HCT116 (cell line): ENCODE measurements at regions not wholly inside any gene's neighbourhood (a gene's known extent, or its start where the extent isn't known, plus 50 kb on each side); places are given as distances from the start of the nearest gene placed in this dataset.

ENCODE experiments used
- ATAC-seq: fragments of 200-7000 bp; cut with Tn5 transposase; 2 replicates; pipeline ENCODE4 v1.9.1; 2020; ENCODE audit warnings: mild to moderate bottlenecking, moderate library complexity
- BruUV-seq: library from RNA; stranded (reverse); fragments of 400-500 nt; replicated peaks from 2 replicates; lab custom pipeline; 2021; lab: Mats Ljungman, UMichigan
- CTCF ChIA-PET: fragments of 300-600 bp; sonication (Branson Sonifier 250); formaldehyde crosslinking; loops from one replicate; lab custom pipeline; 2021; ENCODE audit warnings: antibody characterized with exemption; lab: Charles Lee
- POLR2A ChIA-PET: fragments of 300-600, 350-600 bp; sonication (Branson Sonifier 250); formaldehyde crosslinking; loops from one replicate; lab custom pipeline; 2021; ENCODE audit warnings: antibody characterized with exemption; lab: Charles Lee
- RAD21 ChIA-PET, 2 experiments: fragments of 300-600 bp; sonication (Branson Sonifier 250); formaldehyde crosslinking; loops; one replicate each; lab custom pipeline; 2023; ENCODE audit warnings: low total read pairs in 2 of 2; ENCODE audit not compliant: uncharacterized antibody in 2 of 2, unreplicated experiment in 2 of 2, low non-redundant PET in 1 of 2; lab: Charles Lee
- DNase-seq: peaks from one replicate; pipeline ENCODE4 v3.0.0-alpha.2; 2010; ENCODE audit warnings: low read depth, low spot score
- H2AFZ ChIP-seq: fragments of 200-600 bp; shearing (Covaris generic), sonication (generic); 2 replicates; pipeline ENCODE4 v1.6.1; 2017; ENCODE audit warnings: low read depth, mixed run types, mixed read lengths, antibody characterized with exemption, low read length; ENCODE audit not compliant: poor library complexity, severe bottlenecking
- H3K27ac ChIP-seq: 2 replicates; pipeline ENCODE4 v1.5.1; 2012; ENCODE audit warnings: low read depth, low read length
- H3K27me3 ChIP-seq: fragments of 200-600 bp; sonication (generic); 2 replicates; pipeline ENCODE4 v1.6.1; 2016; ENCODE audit warnings: mixed run types, low read length, mixed read lengths; ENCODE audit not compliant: insufficient read depth
- H3K36me3 ChIP-seq, 2 experiments: fragments of 200-500 bp in 1 of 2; fragments of 200-600 bp in 1 of 2; sonication (Bioruptor generic) in 1 of 2; sonication (generic) in 1 of 2; 2 replicates each; pipeline versions ENCODE4 v1.5.1 to v1.6.1; 2014 to 2016; ENCODE audit warnings: low read length in 2 of 2, inconsistent platforms in 1 of 2, mixed read lengths in 1 of 2, mixed run types in 1 of 2; ENCODE audit not compliant: insufficient read depth in 2 of 2, control insufficient read depth in 1 of 2
- H3K4me1 ChIP-seq, 2 experiments: fragments of 200-600 bp in 1 of 2; sonication (generic) in 1 of 2; 2 replicates each; pipeline versions ENCODE4 v1.5.1 to v1.6.1; 2012 to 2017; ENCODE audit warnings: low read length in 2 of 2, inconsistent platforms in 1 of 2, mild to moderate bottlenecking in 1 of 2, mixed read lengths in 1 of 2, mixed run types in 1 of 2, moderate library complexity in 1 of 2; ENCODE audit not compliant: insufficient read depth in 2 of 2, control insufficient read depth in 1 of 2
- H3K4me2 ChIP-seq: fragments of 200-600 bp; sonication (generic); 2 replicates; pipeline ENCODE4 v1.6.1; 2017; ENCODE audit warnings: mixed run types, low read length, mixed read lengths
- H3K4me3 ChIP-seq, 2 experiments: fragments of 200-600 bp in 1 of 2; sonication (generic) in 1 of 2; replicated peaks in 1 of 2; 2 replicates each; pipeline ENCODE4 v1.5.1; 2011 to 2016; ENCODE audit warnings: low read length in 2 of 2, control low read depth in 1 of 2, low read depth in 1 of 2, mild to moderate bottlenecking in 1 of 2, mixed read lengths in 1 of 2, mixed run types in 1 of 2
- H3K79me2 ChIP-seq: fragments of 200-600 bp; sonication (generic); 2 replicates; pipeline ENCODE4 v1.6.1; 2017; ENCODE audit warnings: mild to moderate bottlenecking, mixed run types, low read length, moderate library complexity, mixed read lengths; ENCODE audit not compliant: insufficient read depth
- H3K9ac ChIP-seq: fragments of 200-600 bp; sonication (generic); 2 replicates; pipeline ENCODE4 v1.6.1; 2016; ENCODE audit warnings: low read length, mixed read lengths
- H3K9me2 ChIP-seq: fragments of 200-600 bp; sonication (generic), shearing (Covaris generic); 2 replicates; pipeline ENCODE4 v1.6.1; 2017; ENCODE audit warnings: mixed run types, mild to moderate bottlenecking, moderate library complexity; ENCODE audit not compliant: insufficient read depth
- H3K9me3 ChIP-seq, 2 experiments: fragments of 200-500 bp in 1 of 2; fragments of 200-600 bp in 1 of 2; sonication (Bioruptor generic) in 1 of 2; sonication (generic) in 1 of 2; 2 replicates each; pipeline ENCODE4 v1.6.1; 2014 to 2017; ENCODE audit warnings: low read length in 2 of 2, mixed read lengths in 2 of 2, inconsistent platforms in 1 of 2, low read depth in 1 of 2, mild to moderate bottlenecking in 1 of 2, mixed run types in 1 of 2, moderate library complexity in 1 of 2; ENCODE audit not compliant: control insufficient read depth in 1 of 2, insufficient read depth in 1 of 2
- H4K20me1 ChIP-seq: fragments of 200-600 bp; sonication (generic), shearing (Covaris generic); 2 replicates; pipeline ENCODE4 v1.6.1; 2017; ENCODE audit warnings: mixed run types, mild to moderate bottlenecking, moderate library complexity; ENCODE audit not compliant: insufficient read depth
- ATF3 ChIP-seq: IDR thresholded peaks from 2 replicates; pipeline ENCODE4 v1.6.1; 2012
- CBX3 ChIP-seq: IDR thresholded peaks from 2 replicates; pipeline ENCODE4 v1.6.1; 2012; ENCODE audit warnings: low read depth
- CTCF ChIP-seq, 3 experiments: fragments of 200-600 bp in 1 of 3; sonication (generic) in 1 of 3; IDR thresholded peaks in 2 of 3; conservative IDR thresholded peaks in 1 of 3; 2 replicates each; pipeline ENCODE4 v1.5.1; 2012 to 2017; ENCODE audit warnings: low read depth in 2 of 3, low read length in 2 of 3, antibody characterized with exemption in 1 of 3, borderline replicate concordance in 1 of 3, control low read depth in 1 of 3, mild to moderate bottlenecking in 1 of 3, mixed read lengths in 1 of 3, mixed run types in 1 of 3, moderate library complexity in 1 of 3; ENCODE audit not compliant: insufficient read depth in 1 of 3
- EGR1 ChIP-seq: IDR thresholded peaks from 2 replicates; pipeline ENCODE4 v1.6.1; 2012; ENCODE audit warnings: low read depth
- EZH2 ChIP-seq: fragments of 200-600 bp; sonication (generic); IDR thresholded peaks from 2 replicates; pipeline ENCODE4 v1.6.1; 2017; ENCODE audit warnings: antibody characterized with exemption, mixed run types
- EZH2phosphoT487 ChIP-seq: fragments of 200-600 bp; IDR thresholded peaks from 2 replicates; pipeline ENCODE4 v1.6.1; 2018; ENCODE audit warnings: antibody characterized with exemption, borderline replicate concordance
- FOSL1 ChIP-seq: IDR thresholded peaks from 2 replicates; pipeline ENCODE4 v1.6.1; 2012; ENCODE audit warnings: low read depth
- JUND ChIP-seq: IDR thresholded peaks from 2 replicates; pipeline ENCODE4 v1.6.1; 2012
- POLR2A ChIP-seq: IDR thresholded peaks from 2 replicates; pipeline ENCODE4 v1.7.0; 2011; ENCODE audit warnings: borderline replicate concordance; ENCODE audit not compliant: insufficient read depth, insufficient read length; ENCODE audit errors: extremely low read depth
- POLR2AphosphoS5 ChIP-seq: IDR thresholded peaks from 2 replicates; pipeline ENCODE4 v1.6.1; 2011; ENCODE audit warnings: mild to moderate bottlenecking, low read depth, low read length, moderate library complexity
- RAD21 ChIP-seq: IDR thresholded peaks from 2 replicates; pipeline ENCODE4 v1.6.1; 2012; ENCODE audit warnings: low read depth, mild to moderate bottlenecking
- REST ChIP-seq: IDR thresholded peaks from 2 replicates; pipeline ENCODE4 v1.6.1; 2012; ENCODE audit warnings: low read depth
- SIN3A ChIP-seq: IDR thresholded peaks from 2 replicates; pipeline ENCODE4 v1.6.1; 2012; ENCODE audit warnings: low read depth
- SP1 ChIP-seq: IDR thresholded peaks from 2 replicates; pipeline ENCODE4 v1.6.1; 2012; ENCODE audit warnings: low read depth
- SRF ChIP-seq: IDR thresholded peaks from 2 replicates; pipeline ENCODE4 v1.6.1; 2012; ENCODE audit warnings: low read depth
- TCF7L2 ChIP-seq: IDR thresholded peaks from 2 replicates; pipeline ENCODE4 v1.7.0; 2011; ENCODE audit warnings: borderline replicate concordance, inconsistent platforms; ENCODE audit not compliant: insufficient read depth, insufficient read length; ENCODE audit errors: extremely low read depth
- YY1 ChIP-seq: IDR thresholded peaks from 2 replicates; pipeline ENCODE4 v1.6.1; 2011; ENCODE audit warnings: low read length, low read depth, moderate library complexity, mild to moderate bottlenecking; ENCODE audit not compliant: insufficient replicate concordance; ENCODE audit errors: extremely low read depth
- ZFX ChIP-seq: fragments of 450-650 bp; IDR thresholded peaks from 2 replicates; pipeline ENCODE4 v1.6.1; 2017
- ZNF274 ChIP-seq: fragments of 200-500 bp; sonication (Bioruptor generic); IDR thresholded peaks from 2 replicates; pipeline ENCODE4 v1.6.1; 2014; ENCODE audit warnings: mild to moderate bottlenecking, low read depth, low read length, inconsistent platforms
- intact Hi-C: fragments of 100-400 bp; cut with micrococcal nuclease; formaldehyde crosslinking; loops from 2 replicates; pipeline ENCODE4 v1.10.0; 2022

- intact Hi-C loops, result no loop called here
- BruUV-seq, result no TSS peak
- Histone ChIP-seq H3K27ac (no peak overlapping the region), H3K79me2 (no peaks in the 10 kb centered on the region), H3K9me2 (no peaks in the 10 kb centered on the region), H4K20me1 (no peaks in the 10 kb centered on the region), H3K9me3 (no peaks in the 10 kb centered on the region), H3K4me2 (no peak overlapping the region), H3K27me3 (peaks cover 32% of the 10 kb centered on the region), H3K4me3 (no peak overlapping the region), H3K4me1 (no peaks in the 10 kb centered on the region), H3K36me3 (no peaks in the 10 kb centered on the region), H2AFZ (no peak overlapping the region), H3K9ac (no peak overlapping the region)
- ChIA-PET CTCF (no interaction called here), RAD21 (no interaction called here), POLR2A (no interaction called here)
- TF ChIP-seq REST, result no peak
- no peak for TF ChIP-seq SRF
- no peak for TF ChIP-seq ZFX
- no peak for TF ChIP-seq ATF3
- no peak for TF ChIP-seq RAD21
- TF ChIP-seq FOSL1, result no peak
- no peak for TF ChIP-seq EZH2phosphoT487
- TF ChIP-seq YY1, result no peak
- no peak for TF ChIP-seq POLR2AphosphoS5
- no peak for TF ChIP-seq EZH2
- no peak for TF ChIP-seq SP1
- no peak for TF ChIP-seq POLR2A
- no peak for TF ChIP-seq ZNF274
- no peak for TF ChIP-seq SIN3A
- no peak for TF ChIP-seq CTCF (IDR thresholded peaks at IDR 0.05 in 2 of 3, conservative IDR thresholded peaks at IDR 0.05 in 1 of 3; ENCODE audit: borderline replicate concordance in 1 of 3, insufficient read depth in 1 of 3, low read depth in 2 of 3, low read length in 2 of 3)
- no peak for TF ChIP-seq JUND
- TF ChIP-seq TCF7L2, result no peak
- no peak for TF ChIP-seq EGR1
- TF ChIP-seq CBX3, result no peak
- DNase-seq (no peak), ATAC-seq (no peak)
These were observed 226.7 kb upstream of the PKDCC start for GRCh38 chr2:41821167-41821566.
